Islet precursor cell (in vitro differentiated cells): ENCODE measurements at regions not wholly inside any gene's neighbourhood (a gene's known extent, or its start where the extent isn't known, plus 50 kb on each side); places are given as distances from the start of the nearest gene placed in this dataset.
"Not testable (repeated sequence)": the region's sequence is repeated elsewhere in the genome, so short reads cannot be mapped to it uniquely, and the experiment has no call there.

Source experiments
- DNase-seq: peaks from one replicate; pipeline ENCODE4 v3.0.0-alpha.2; 2018

DNA sequence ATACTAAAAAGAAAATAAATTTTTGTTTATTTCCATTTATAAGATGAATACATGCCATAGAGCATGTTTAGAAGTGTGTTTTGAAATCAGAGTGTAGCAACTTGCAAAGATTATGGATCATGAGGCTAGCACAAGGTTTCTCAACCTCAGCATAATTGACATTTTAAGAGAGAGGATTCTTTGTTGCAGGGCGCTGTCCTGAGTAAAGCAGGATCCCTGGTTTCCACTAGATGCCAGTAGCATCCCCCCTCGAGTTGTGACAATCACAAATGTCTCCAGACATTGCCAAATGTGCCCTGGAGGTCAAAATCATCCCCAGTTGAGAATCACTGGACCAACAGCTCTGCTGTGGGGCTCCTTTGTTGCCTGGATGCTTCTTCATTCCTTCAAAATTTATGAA lies 128.5 kb upstream of the RBMS3 start:
- peak; percentile 54 for DNase-seq

DNA sequence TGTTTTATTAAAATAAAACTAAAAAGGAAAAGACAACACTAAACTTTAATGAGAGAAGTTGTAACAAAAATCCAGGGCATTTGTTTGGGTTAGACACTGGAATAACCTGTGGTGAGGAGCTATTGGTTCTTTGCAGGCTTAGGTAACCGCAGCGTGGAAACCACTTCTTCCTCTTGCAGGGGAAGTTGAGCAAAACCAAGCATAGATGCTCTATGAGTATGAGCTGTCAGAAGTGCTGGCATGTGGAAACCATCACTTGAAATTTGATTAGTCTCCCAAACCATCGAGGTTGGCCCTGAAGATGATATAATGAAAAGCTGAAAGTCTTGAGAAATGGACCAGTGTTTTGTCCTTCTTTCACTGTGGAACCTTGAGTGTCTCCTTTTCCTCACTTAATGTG lies 127.1 kb upstream of the RBMS3 start:
- DNase-seq = no peak

DNA sequence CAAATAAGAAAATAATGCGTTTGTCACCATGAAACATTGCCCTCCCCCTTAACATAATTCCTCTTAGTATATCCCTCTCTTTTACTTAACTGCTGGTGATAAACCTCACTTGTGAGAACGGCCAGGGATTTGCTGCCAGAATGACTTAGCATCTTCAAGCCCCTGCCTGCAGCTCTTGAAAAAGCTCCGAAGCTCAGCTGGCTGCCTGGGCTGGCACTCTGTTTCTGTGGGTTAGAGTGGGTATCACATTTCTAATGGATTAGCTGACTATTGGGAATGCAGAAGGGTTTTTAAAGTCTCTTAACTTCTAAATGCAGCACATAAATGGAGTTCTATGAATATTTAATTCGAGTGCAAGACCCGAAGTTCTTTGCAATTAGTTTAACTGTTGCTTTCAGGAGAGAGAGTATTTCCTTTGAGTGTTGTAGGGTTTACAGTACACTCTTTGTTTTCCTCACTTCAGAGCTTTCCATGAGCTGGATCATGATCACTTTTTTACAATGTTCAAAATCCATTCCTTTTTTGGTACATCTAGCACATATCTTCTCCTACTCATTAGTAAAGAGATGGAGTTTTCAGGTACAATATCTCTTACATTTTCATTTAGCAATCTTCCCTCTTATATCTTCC lies 124.7 kb upstream of the RBMS3 start:
- peak; percentile 78 for DNase-seq

DNA sequence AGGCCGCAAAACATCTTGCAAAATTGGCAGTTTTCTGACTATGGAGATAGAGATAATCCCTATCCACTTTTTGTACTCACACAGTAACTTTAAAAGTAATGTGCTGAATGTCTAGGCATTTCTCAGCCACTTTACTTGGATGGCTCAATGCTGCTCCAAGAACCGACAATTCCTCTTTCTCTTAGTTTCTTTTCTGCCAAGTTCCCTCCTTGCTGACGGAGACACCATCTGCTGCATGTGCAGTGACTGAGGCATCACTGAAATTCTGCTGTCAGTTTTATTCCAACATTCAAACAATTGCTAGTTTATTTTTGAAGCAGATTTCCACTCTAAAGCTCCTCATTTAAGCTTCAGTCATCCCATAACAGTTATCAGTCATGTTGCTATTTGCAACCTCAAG lies 116.0 kb upstream of the RBMS3 start:
- no peak for DNase-seq

DNA sequence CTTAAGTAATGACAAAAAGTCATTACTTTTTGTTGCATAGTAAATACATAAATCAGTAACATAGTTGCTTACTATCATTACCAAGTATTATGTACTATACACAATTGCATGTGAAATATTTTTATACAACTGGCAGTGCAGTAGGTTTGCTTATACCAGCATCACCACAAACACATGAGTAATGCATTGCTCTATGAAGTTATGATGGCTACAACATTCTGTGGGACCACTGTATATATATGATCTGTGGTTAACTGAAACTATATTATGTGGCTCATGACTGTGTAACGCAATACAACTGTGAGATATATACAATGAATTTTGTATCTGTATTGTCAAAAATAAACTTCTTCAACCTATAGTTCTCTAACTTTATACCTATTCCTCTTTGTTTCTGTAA lies 113.7 kb upstream of the RBMS3 start:
- no peak for DNase-seq

DNA sequence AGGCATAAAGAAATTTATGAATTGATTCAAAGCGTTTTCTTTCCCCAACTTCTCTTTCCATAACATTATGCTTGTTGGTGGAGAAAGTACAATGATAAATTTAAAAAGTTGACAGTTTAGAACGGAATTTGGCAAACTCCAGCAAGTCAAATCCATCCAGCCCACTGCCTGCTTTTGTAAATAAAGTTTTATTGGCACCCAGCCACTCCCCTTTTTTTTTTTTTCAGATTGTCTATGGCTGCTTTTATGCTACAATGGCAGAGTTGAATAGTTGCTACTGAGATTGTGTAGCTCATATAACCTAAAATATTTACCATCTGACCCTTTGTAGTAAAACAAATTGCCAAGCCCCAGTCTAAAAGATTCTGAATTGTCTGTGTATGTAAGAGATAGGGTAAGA lies 112.8 kb upstream of the RBMS3 start:
- DNase-seq = no peak

DNA sequence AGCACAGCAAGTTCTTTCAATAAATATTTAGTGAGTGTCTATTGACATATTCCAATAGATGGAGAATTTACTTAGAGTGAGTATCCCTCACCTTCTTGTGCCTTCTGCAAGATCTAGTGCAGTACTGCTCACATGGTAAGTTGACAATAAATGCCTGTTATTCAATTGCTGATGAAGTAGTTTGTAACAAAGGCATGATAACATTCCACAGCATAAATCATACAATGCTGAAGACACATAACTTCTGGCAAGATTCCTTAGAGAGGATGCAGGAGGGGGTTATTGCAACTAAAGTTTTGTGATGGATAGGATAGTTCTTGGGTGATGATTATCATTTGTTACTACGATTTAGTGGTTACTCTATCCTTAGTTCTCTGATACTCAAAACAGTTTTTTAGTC lies 112.2 kb upstream of the RBMS3 start:
- DNase-seq = no peak

DNA sequence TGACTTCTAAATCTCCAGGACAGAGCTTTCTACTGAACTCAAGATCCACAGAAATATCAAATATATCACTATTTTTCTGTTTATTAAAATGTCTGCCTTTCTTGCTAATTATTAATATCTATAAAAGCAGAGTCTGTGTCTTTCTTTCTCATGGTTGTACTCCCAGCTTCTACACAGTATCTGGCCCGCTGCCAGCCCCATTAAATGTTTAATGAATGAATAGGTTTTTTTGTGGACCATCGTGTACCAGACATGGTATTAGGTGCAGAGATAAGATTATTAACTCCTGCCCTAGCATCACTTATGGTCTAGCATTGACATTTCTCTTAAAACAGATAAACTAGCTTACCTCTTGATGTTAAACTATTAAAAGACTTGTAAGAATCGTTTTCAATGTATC lies 111.4 kb upstream of the RBMS3 start:
- no peak for DNase-seq

DNA sequence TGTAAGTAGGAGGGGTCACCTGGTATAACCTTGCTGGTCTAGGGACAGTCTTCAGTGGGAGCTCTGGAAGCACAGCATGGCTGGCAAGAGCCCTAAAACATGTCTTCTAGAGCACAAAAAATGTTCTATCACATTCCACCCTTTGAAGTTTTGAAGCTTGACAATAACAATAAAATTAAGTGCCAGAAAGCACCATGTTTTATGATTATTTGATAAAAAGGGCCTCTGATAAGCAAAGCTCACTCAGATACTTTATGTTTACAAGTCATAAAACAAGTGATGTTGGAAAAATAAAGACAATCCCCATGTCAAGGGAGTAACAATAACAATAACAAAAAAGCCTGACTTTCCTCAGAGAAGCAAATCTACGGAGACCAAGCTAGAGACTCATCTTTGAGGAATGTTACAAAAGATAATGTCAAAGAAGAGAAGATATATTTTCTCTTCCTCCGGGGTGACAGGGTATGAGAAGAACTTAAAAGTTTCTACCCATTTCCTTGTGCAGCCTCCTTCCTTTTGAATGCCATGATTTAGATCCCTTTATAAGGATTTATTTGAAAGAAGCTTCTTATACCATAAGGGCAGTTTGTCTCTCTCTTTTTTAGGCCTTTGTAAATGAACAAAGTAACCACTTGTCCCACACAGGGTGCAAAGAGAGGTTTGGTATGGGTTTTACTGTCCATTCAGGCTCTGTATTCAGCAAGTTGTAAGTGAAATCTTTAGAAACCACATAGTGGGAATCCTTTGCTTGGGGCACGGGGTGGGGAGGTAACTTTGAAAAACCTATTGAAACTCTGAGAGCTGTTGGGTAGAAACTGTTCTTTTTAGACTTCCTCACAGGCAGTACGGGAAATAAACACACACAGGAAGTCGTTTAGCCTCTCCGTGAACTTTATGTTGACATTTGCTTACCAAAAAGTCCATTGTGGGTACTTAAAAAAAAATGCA lies 109.6 kb upstream of the RBMS3 start:
- DNase-seq = peak; percentile 57

DNA sequence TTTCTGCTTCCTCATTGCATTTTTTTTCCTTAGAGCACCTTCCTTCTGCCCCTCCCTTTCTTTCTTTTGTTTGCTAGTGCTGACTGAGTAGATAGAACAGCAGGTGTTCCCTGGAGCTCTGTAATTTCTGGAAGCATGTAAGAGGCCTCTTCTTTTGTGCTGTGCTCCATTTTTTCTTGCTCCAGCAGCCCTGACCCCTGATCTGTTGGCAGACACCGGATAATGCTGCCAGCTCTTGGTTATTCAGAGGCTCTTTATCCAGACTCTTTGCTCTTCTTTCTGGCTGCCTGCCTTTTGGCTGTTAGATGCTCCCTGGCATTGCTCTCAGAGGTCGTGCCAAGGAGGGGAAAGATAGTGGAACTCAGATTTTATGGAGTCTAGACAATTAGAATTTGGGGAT lies 104.4 kb upstream of the RBMS3 start:
- DNase-seq = no peak

DNA sequence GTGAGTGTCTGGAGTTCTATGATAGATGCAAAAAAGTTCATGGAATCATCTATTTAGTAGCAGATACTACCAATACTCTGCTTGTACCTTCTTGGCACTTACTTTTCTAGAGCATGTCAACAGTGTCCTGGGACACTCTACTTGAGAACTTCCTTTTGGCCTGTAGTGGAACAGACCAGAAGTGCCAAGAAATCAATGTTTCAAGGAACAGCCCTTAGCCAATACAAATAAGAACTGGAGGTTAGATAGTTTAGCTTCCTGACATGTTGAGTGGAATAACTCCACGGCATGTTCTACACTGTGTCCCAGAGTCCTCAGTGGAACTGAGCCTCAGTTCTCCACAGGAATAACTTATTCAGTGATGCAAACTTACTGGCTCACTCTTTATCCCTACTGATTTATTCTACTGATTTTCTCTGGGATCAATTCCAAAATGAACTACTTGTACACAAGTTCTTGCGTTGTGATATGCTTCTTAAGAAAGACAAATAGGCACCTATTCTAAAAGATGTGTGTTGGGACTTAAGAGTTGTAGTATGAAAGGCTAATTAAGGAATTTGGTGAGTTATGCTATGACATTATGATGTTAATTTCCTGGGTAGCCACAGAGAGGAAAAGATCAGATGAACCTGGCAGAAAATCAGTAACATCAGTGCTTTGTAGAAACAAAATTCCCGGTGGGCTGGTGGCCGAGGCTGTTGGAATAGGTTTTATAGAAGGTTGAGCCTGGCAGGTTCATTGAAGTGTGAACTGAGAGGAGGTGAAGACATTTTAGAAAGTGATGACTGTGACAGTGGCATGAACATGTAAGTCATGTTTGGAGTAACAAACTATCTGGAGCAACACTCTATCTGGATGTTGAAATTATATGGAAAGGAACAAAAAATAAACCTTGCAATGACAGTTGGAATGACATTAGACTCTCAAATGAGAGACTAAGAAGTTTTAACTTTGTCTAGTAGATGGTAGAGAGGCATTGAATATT lies 101.8 kb upstream of the RBMS3 start:
- no peak for DNase-seq

DNA sequence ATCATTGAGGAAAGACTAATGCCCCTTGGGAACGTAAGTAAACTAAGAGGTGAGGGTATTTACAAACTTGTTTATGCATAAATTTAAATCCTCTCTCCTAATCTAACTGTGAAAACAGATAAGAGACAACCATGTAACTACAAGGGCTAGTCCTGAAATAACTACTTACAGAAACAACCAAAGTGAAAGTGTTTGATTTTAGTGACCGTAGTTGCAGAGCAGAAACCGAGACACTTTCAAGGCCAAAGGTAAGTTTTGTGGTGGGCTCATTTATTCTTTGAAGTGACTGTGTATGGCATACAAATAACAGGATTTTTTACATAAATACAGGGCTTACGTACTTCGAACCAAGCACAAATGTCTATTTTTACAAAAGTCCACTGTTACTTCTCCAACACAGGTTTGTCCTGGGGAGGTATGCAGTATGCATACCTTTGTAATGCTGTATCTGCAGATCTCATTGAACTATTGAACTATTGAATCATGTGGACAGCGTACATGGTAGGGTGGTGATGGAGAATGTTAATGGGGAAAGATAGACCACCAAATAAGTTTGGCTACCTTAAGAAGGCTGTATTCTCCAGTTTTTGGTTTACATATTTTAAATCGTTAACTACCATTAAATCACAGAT lies 99.6 kb upstream of the RBMS3 start:
- DNase-seq = no peak

DNA sequence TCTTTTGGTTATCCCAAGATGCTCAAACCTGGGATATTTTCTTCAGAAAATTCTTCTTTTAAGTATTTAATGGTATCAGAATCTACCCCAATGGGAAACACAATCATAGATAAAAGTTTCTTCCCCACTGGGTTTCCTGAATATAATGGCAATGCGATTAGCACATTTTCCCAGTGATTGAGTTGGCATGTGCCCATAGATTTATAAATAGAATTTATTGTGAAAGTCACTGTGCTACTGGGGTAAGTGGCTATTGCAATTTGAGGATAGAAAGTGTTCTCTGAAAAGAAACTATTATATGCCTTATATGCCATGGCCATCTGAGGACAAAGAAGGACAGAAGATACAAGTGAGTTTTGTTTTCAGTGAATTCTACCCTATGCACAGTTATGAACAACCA lies 99.0 kb upstream of the RBMS3 start:
- no peak for DNase-seq

DNA sequence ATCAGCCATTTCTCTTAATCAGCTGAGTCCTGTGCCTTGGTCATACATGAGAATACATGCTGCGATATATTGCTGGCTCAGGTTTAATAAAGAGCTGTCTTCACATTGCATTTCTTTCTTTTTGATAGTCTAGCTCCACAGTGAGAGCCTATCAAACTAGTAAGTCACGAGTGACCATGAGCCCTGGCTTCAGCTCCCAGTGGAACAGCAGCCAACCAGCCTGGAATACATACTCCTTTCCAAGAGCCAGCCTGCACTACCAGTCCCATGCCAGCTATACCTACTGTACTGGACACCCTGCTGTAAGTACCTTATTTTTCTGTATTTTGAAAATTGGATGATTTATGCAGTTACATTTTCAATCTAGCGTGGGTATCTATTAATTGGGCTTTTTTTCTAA lies 98.0 kb upstream of the RBMS3 start:
- DNase-seq = not testable (repeated sequence)

DNA sequence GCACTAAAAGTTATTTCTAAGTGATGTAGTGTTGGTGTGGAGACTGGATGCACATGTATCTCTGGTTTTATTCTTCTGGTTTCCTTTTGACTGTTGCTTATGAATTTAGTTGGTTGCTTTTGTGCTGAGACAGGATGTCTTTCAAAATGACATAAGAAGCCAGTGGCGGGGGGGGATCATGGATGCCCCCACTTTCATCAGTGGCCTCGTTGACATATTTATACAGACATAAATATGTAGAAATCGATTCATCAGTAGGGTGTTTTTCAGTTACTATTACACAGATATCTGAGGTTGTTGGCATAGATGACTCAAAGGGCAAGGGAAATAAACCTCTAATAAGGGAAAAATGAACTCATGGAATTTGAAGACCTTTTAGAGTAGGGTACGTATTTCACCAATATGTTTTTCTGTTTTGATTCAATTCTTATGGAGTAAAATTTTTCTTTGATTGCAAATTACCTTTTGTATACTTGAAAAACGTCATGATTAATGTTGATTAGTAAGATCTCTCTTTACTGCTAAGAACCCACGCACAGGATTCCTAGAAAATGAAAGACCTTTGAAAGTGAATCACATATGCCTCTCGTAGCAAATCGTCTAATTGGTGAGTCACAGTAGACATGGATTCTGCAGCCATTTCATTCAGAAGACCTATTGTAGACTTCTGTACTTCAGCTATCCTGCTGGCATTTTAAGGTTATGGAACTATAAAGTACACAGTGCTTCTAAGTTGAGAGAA lies 97.4 kb upstream of the RBMS3 start:
- no peak for DNase-seq

DNA sequence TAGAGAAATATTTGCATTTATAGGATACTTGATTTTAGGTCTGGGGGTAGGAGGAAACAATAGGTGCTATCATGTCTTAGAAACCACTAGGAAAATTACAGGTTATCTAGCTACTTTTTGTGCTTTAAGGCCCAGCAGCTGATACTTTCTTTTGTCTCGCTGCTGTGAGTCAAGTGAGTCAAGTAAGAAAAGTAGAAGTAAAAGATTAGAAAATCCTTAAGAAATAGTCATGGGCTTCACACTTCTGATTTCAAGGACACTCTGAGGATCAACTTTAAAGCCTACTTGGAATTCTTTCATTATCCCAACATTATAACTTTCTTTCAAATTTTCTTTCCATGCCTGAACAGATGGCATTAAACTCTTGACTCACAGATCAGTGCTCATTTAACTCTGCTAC lies 95.2 kb upstream of the RBMS3 start:
- DNase-seq = no peak

DNA sequence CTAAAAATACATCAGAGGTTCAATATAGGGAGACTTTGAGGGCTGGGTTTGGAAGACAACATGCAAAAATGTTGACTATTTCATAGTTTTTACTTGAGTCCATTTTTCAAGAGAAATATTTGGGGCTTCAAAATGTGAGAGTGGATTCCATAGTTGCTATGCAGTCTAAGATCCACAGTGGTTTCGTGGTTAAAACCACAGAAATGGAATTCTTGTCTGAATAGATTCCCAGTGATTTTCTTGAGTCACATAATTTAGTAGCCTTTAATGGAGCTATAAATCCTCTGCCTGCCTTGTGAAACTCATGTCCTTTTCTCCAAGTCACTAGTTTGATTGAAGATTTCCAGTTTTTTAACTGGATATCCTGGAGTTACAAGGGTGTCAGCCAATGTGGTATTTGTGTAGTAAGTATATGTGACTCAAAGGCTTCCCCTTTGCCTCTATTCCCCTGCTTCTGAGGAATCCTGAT lies 94.7 kb upstream of the RBMS3 start:
- DNase-seq = no peak

DNA sequence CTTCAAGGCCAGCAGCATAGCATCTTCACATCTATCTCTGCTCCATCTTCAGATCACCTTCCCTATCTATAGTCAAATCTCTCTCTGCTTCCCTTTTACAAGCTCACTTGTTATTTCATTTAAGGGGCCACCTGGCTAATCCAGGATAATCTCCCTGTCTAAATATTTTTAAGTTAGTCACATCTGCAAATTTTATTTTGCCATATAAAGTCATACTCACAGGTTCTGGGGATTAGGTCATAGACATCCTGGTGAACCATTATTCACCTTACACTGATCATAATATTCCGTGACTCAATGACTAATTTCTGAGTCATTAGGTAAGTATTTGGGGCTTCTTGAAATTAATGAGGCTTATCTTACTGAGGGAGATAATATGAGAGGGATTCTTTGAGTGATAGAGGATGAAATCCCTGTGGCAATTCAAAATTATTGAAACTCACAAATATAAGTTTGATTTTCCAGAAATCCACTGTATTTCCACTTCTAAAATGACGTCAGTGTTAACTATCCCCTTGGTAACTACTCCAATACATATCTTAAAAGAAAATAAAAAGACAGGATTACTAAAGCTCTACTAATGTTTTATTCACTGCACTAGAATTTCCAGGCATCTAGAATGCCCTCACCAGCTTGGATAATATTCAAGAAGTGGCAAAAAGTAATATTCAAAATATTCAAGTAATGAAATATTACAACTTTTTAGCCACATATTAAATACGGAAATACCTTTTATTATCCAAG lies 93.7 kb upstream of the RBMS3 start:
- DNase-seq = no peak

DNA sequence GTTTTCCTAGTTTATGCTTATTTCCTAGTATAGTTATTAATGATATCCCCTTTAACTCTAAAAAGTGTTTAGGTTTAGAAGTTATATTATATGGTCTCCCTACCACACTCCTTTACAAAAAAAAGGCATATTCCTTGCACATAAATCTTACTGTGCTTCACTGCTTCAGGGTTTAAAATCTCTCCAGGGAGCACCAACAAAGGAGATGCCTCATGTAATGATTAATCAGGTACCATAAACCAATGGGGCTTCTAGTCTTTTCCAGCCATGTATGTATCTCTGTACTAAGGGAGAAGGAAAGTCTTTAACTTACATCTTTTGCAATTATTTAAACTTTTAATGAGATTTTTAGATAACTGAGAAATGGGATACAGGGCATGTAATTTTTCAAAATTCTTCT lies 91.5 kb upstream of the RBMS3 start:
- DNase-seq = no peak

DNA sequence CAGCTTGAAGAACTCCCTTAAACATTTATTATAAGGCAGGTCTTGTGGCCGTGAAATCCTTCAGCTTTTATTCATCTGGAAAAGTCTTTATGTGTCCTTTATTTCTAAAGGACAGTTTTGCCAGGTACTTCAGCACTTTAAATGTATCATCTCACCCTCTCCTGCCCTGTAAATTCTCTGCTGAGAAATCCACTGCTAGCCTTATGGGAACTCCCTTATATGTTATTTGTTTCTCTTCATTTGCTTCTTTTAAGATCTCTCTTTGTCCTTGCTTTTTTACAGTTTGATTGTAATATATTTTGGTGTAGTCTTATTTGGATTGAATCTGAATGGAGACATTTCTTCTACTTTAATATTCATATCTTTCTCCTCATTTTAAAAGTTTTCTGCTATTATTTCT lies 86.7 kb upstream of the RBMS3 start:
- DNase-seq = no peak

DNA sequence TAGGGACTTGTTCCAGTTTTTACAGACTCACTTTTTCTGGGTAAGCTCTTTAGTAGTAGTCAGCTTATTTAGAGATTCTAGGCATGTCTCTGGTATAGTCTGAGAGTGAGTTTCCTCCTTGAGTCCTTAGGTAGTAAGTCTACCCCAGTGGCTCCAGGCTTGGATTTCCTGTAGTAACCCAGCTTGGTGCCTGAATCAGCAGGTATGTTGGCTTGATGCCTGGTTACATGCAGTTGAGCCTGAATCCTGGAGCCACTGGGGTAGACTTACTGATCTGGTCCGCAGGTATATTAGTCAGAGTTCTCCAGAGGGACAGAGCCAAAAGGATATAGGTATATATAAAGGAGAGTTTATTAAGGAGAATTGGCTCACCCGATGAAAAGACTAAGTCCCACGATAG lies 85.8 kb upstream of the RBMS3 start:
- no peak for DNase-seq
